WTC11 (cell line): ENCODE measurements at regions not wholly inside any gene's neighbourhood (a gene's known extent, or its start where the extent isn't known, plus 50 kb on each side); places are given as distances from the start of the nearest gene placed in this dataset.

Experiments used
- ATAC-seq: fragments of 200-7000 bp; cut with Tn5 transposase; 2 replicates; pipeline ENCODE4 v1.10.0; 2021; ENCODE audit warnings: mild to moderate bottlenecking, moderate library complexity
- CTCF ChIA-PET: fragments of 300-600 bp; sonication (Branson Sonifier 250); formaldehyde crosslinking; loops from one replicate; lab custom pipeline; 2021; ENCODE audit warnings: antibody characterized with exemption; lab: Charles Lee
- POLR2A ChIA-PET: fragments of 350-600 bp; sonication (Branson Sonifier 250); formaldehyde crosslinking; loops from one replicate; lab custom pipeline; 2021; ENCODE audit warnings: antibody characterized with exemption; lab: Charles Lee
- DNase-seq: peaks from one replicate; pipeline ENCODE4 v3.0.0; 2021; ENCODE audit warnings: low spot score
- H3K27ac Mint-ChIP-seq: 2 replicates; pipeline ENCODE4 v1.8.0; 2021; ENCODE audit warnings: mixed read lengths
- H3K27me3 Mint-ChIP-seq: 2 replicates; pipeline ENCODE4 v1.8.0; 2021; ENCODE audit warnings: low read depth, mild to moderate bottlenecking, moderate library complexity, mixed read lengths
- H3K36me3 Mint-ChIP-seq: 2 replicates; pipeline ENCODE4 v1.8.0; 2021; ENCODE audit warnings: mixed read lengths
- H3K4me1 Mint-ChIP-seq: 2 replicates; pipeline ENCODE4 v1.8.0; 2022; ENCODE audit warnings: mixed read lengths
- H3K4me3 Mint-ChIP-seq: 2 replicates; pipeline ENCODE4 v1.8.0; 2021; ENCODE audit warnings: mild to moderate bottlenecking, moderate library complexity, mixed read lengths
- H3K9me3 Mint-ChIP-seq: 2 replicates; pipeline ENCODE4 v1.8.0; 2021; ENCODE audit warnings: mixed read lengths
- CREB1 ChIP-seq: sonication (generic); formaldehyde crosslinking; IDR thresholded peaks from 2 replicates; pipeline ENCODE4 v1.8.0; 2023; ENCODE audit warnings: mild to moderate bottlenecking, missing genetic modification reagents
- ESRRA ChIP-seq: sonication (generic); formaldehyde crosslinking; IDR thresholded peaks from 2 replicates; pipeline ENCODE4 v1.8.1; 2022; ENCODE audit warnings: mild to moderate bottlenecking, missing genetic modification reagents, borderline replicate concordance
- ETV6 ChIP-seq: sonication (generic); formaldehyde crosslinking; IDR thresholded peaks from 2 replicates; pipeline ENCODE4 v1.8.1; 2022; ENCODE audit warnings: mild to moderate bottlenecking, missing genetic modification reagents
- FOXJ3 ChIP-seq: sonication (generic); formaldehyde crosslinking; IDR thresholded peaks from 2 replicates; pipeline ENCODE4 v1.9.0; 2021; ENCODE audit warnings: missing genetic modification reagents, mild to moderate bottlenecking, borderline replicate concordance
- FOXK1 ChIP-seq: sonication (generic); formaldehyde crosslinking; IDR thresholded peaks from 2 replicates; pipeline ENCODE4 v1.8.0; 2022; ENCODE audit warnings: mild to moderate bottlenecking, moderate library complexity, missing genetic modification reagents
- JUN ChIP-seq: sonication (generic); formaldehyde crosslinking; IDR thresholded peaks from 2 replicates; pipeline ENCODE4 v1.8.0; 2023; ENCODE audit warnings: mild to moderate bottlenecking, missing genetic modification reagents
- MYBL2 ChIP-seq: sonication (generic); formaldehyde crosslinking; IDR thresholded peaks from 2 replicates; pipeline ENCODE4 v1.8.1; 2023; ENCODE audit warnings: mild to moderate bottlenecking, moderate library complexity, missing genetic modification reagents
- NFE2L1 ChIP-seq: sonication (generic); formaldehyde crosslinking; IDR thresholded peaks from 2 replicates; pipeline ENCODE4 v1.8.1; 2023; ENCODE audit warnings: missing genetic modification reagents
- PRRX2 ChIP-seq: fragments of 250-450 bp; sonication (Bioruptor Pico); IDR thresholded peaks from 2 replicates; pipeline ENCODE4 v1.8.0; 2021; ENCODE audit warnings: mild to moderate bottlenecking
- ZBTB21 ChIP-seq: sonication (generic); formaldehyde crosslinking; IDR thresholded peaks from 2 replicates; pipeline ENCODE4 v1.8.1; 2023; ENCODE audit warnings: mild to moderate bottlenecking, missing genetic modification reagents, borderline replicate concordance
- ZNF121 ChIP-seq: sonication (generic); formaldehyde crosslinking; IDR thresholded peaks from 2 replicates; pipeline ENCODE4 v1.8.0; 2023; ENCODE audit warnings: missing genetic modification reagents
- ZNF138 ChIP-seq: sonication (generic); formaldehyde crosslinking; conservative IDR thresholded peaks from 2 replicates; pipeline ENCODE4 v1.8.1; 2022; ENCODE audit warnings: mild to moderate bottlenecking, moderate library complexity, missing genetic modification reagents
- ZNF219 ChIP-seq: sonication (generic); formaldehyde crosslinking; IDR thresholded peaks from 2 replicates; pipeline ENCODE4 v1.8.0; 2023; ENCODE audit warnings: missing genetic modification reagents, mild to moderate bottlenecking, borderline replicate concordance
- ZNF416 ChIP-seq: fragments of 250-450 bp; sonication (Bioruptor Pico); IDR thresholded peaks from 2 replicates; pipeline ENCODE4 v1.9.0; 2021; ENCODE audit warnings: mild to moderate bottlenecking, inconsistent platforms
- TF ChIP-seq, protein P1 (sequence below): sonication (generic); formaldehyde crosslinking; IDR thresholded peaks from 2 replicates; pipeline ENCODE4 v1.8.1; 2023; ENCODE audit warnings: mild to moderate bottlenecking, missing genetic modification reagents
- TF ChIP-seq, protein P2 (sequence below): fragments of 250-450 bp; sonication (Bioruptor Pico); IDR thresholded peaks from 2 replicates; pipeline ENCODE4 v1.9.0; 2021; ENCODE audit warnings: mild to moderate bottlenecking
- TF ChIP-seq, protein P3 (sequence below): sonication (generic); formaldehyde crosslinking; IDR thresholded peaks from 2 replicates; pipeline ENCODE4 v1.8.1; 2023; ENCODE audit warnings: mild to moderate bottlenecking, moderate library complexity, missing genetic modification reagents
- TF ChIP-seq, protein P4 (sequence below): sonication (generic); formaldehyde crosslinking; IDR thresholded peaks from 2 replicates; pipeline ENCODE4 v1.8.1; 2022; ENCODE audit warnings: mild to moderate bottlenecking, missing genetic modification reagents, moderate library complexity, borderline replicate concordance
- TF ChIP-seq, protein P5 (sequence below): sonication (generic); formaldehyde crosslinking; IDR thresholded peaks from 2 replicates; pipeline ENCODE4 v1.8.0; 2022; ENCODE audit warnings: mild to moderate bottlenecking, missing genetic modification reagents

DNA sequence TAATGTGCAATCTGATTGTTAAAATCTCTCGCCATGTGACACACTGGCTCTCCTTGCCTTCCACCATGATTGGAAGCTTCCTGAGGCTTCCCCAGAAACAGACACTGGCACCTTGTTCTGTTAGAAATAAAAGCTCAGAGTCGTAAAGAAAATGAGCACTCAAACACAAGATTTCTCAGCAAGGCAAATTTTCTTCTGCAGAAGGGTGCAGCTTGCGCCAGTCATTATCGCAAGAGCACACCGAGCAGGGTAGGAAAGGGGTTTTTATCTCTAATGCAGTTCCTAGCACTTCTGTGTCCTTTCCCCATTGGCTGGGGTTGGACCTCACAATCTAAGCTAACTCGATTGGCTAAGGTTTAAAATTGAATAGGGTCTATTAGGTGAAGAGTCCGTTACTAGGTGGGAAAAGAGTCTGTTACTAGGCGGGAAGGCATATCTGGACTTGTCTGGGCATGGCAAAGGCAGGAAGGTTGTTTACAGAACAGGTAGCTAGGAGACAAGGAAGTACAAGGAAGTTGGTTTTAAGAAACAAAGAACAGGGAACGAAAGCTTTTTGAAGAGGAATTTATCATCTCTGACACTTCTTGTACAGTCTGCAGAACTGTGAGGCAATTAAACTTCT lies 62.6 kb upstream of the BICD1 start:
- H3K27me3 Mint-ChIP-seq = peaks cover 16% of the 10 kb centered on the region; the same call in 1 of the 2 replicates
- no peak for TF ChIP-seq NFE2L1 (CRISPR knock-in tag)
- no peak for TF ChIP-seq FOXJ3
- TF ChIP-seq, all 79 proteins: peak for 0
- Mint-ChIP-seq H3K36me3 (peaks cover 40% of the 10 kb centered on the region), H3K4me1 (peaks cover 23% of the 10 kb centered on the region), H3K27ac (no peak overlapping the region), H3K9me3 (peaks cover 38% of the 10 kb centered on the region), H3K4me3 (no peak overlapping the region)
- no peak; the same call in 1 of the 2 replicates for ATAC-seq
- POLR2A ChIA-PET = no interaction called here
- CTCF ChIA-PET = no interaction called here
- DNase-seq = no peak

DNA sequence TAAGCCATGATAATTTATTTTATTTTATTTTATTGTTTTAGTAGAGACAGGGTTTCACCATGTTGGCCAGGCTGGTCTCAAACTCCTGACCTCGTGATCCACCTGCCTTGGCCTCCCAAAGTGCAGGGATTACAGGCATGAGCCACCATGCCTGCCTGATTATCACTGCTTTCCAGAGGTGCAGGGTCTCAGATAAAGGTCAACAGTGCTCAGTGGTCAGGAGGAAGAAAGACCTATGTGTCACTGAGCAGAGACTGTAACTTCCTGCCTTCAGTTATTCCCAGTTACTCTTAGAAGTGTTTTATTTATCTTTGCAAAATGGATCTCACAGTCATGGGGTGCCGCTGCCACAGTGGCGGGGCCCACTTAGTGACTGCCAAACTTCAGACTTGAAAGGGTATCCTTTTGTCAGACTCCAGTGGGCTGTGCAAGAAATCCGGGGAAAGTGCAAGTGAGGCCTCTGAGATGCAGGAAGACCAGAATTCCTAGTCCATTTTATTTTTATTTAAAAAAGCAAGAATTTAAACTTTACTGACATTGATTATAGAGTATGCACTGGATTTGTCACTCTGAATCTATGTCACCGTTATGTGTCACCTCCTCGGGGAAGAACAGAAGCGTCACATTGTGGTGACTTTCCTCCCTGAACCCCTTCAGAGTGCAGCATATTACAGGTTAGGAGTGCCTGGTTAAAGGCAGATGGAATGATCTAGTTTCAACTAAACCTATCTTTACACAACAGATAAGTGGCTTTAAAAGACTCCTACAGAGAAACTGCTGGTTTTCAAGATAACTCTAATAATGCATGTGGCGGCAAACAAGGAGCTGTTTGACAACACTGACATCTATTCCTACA lies 59.1 kb upstream of the BICD1 start:
- H3K4me3 Mint-ChIP-seq = no peak overlapping the region
- H3K36me3 Mint-ChIP-seq = peaks cover 34% of the 10 kb centered on the region
- ATAC-seq = no peak
- ChIA-PET CTCF (no interaction called here), POLR2A (no interaction called here)
- H3K4me1 Mint-ChIP-seq = peaks cover 12% of the 10 kb centered on the region
- TF ChIP-seq, protein P1, sequence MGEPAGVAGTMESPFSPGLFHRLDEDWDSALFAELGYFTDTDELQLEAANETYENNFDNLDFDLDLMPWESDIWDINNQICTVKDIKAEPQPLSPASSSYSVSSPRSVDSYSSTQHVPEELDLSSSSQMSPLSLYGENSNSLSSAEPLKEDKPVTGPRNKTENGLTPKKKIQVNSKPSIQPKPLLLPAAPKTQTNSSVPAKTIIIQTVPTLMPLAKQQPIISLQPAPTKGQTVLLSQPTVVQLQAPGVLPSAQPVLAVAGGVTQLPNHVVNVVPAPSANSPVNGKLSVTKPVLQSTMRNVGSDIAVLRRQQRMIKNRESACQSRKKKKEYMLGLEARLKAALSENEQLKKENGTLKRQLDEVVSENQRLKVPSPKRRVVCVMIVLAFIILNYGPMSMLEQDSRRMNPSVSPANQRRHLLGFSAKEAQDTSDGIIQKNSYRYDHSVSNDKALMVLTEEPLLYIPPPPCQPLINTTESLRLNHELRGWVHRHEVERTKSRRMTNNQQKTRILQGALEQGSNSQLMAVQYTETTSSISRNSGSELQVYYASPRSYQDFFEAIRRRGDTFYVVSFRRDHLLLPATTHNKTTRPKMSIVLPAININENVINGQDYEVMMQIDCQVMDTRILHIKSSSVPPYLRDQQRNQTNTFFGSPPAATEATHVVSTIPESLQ = no peak
- H3K9me3 Mint-ChIP-seq = peaks cover 33% of the 10 kb centered on the region
- no peak overlapping the region; the same call in 1 of the 2 replicates for H3K27ac Mint-ChIP-seq
- no peak for DNase-seq
- H3K27me3 Mint-ChIP-seq = peaks cover 3% of the 10 kb centered on the region; the same call in 1 of the 2 replicates

DNA sequence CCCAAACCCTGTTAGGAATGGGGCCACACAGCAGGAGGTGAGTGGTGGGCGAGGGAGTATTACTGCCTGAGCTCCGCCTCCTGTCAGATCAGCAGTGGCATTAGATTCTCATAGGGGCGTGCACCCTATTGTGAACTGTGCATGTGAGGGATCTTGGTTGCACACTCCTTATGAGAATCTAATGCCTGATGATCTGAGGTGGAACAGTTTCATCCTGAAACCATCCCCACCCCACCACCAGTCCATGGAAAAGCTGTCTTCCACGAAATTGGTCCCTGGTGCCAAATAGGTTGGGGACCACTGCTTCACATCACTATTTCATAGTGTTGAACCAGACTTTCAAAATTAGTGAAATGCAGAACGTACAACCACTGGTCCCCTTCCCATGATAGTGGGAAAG lies 57.9 kb upstream of the BICD1 start:
- peaks cover 33% of the 10 kb centered on the region for H3K9me3 Mint-ChIP-seq
- TF ChIP-seq, protein P2, sequence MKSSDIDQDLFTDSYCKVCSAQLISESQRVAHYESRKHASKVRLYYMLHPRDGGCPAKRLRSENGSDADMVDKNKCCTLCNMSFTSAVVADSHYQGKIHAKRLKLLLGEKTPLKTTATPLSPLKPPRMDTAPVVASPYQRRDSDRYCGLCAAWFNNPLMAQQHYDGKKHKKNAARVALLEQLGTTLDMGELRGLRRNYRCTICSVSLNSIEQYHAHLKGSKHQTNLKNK (CRISPR knock-in tag) = no peak
- no peak for TF ChIP-seq ZNF416 (CRISPR knock-in tag)
- TF ChIP-seq, protein P3, sequence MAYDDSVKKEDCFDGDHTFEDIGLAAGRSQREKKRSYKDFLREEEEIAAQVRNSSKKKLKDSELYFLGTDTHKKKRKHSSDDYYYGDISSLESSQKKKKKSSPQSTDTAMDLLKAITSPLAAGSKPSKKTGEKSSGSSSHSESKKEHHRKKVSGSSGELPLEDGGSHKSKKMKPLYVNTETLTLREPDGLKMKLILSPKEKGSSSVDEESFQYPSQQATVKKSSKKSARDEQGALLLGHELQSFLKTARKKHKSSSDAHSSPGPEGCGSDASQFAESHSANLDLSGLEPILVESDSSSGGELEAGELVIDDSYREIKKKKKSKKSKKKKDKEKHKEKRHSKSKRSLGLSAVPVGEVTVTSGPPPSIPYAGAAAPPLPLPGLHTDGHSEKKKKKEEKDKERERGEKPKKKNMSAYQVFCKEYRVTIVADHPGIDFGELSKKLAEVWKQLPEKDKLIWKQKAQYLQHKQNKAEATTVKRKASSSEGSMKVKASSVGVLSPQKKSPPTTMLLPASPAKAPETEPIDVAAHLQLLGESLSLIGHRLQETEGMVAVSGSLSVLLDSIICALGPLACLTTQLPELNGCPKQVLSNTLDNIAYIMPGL (CRISPR knock-in tag) = no peak
- no peak for TF ChIP-seq JUN
- no peak for TF ChIP-seq MYBL2 (CRISPR knock-in tag)
- TF ChIP-seq, all 79 proteins: peak for 0
- H3K4me3 Mint-ChIP-seq = no peak overlapping the region
- POLR2A ChIA-PET = no interaction called here
- peaks cover 12% of the 10 kb centered on the region for H3K4me1 Mint-ChIP-seq
- CTCF ChIA-PET = no interaction called here
- no peak for DNase-seq
- peaks cover 26% of the 10 kb centered on the region for H3K36me3 Mint-ChIP-seq
- H3K27me3 Mint-ChIP-seq = peaks cover 2% of the 10 kb centered on the region; the same call in 1 of the 2 replicates
- H3K27ac Mint-ChIP-seq = no peak overlapping the region
- no peak for ATAC-seq

DNA sequence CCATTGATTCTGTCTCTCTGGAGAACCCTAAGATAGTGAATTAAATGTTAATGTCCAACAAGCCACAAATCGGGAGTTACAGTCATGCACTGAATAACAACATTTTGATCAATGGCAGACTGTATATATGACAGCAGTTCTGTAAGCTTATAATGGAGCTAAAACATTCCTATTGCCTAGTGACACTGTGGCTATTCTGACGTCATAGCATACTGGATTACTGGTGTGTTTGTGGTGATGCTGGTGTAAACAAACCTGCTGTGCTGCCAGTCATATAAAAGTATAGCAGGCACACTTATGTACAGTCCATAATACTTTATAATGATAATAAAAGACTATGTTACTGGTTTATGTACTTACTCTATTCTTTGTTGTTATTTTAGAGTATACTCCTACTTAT lies 56.7 kb upstream of the BICD1 start:
- POLR2A ChIA-PET = no interaction called here
- TF ChIP-seq PRRX2 (CRISPR knock-in tag) (no peak), ZNF138 (no peak), ETV6 (no peak), FOXJ3 (no peak), FOXK1 (CRISPR knock-in tag) (no peak), ZBTB21 (CRISPR knock-in tag) (no peak), ESRRA (CRISPR knock-in tag) (no peak), ZNF219 (no peak), ZNF121 (no peak), CREB1 (CRISPR knock-in tag) (no peak)
- TF ChIP-seq, protein P4, sequence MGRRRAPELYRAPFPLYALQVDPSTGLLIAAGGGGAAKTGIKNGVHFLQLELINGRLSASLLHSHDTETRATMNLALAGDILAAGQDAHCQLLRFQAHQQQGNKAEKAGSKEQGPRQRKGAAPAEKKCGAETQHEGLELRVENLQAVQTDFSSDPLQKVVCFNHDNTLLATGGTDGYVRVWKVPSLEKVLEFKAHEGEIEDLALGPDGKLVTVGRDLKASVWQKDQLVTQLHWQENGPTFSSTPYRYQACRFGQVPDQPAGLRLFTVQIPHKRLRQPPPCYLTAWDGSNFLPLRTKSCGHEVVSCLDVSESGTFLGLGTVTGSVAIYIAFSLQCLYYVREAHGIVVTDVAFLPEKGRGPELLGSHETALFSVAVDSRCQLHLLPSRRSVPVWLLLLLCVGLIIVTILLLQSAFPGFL (CRISPR knock-in tag) = no peak
- TF ChIP-seq, protein P1 = no peak
- TF ChIP-seq, protein P5, sequence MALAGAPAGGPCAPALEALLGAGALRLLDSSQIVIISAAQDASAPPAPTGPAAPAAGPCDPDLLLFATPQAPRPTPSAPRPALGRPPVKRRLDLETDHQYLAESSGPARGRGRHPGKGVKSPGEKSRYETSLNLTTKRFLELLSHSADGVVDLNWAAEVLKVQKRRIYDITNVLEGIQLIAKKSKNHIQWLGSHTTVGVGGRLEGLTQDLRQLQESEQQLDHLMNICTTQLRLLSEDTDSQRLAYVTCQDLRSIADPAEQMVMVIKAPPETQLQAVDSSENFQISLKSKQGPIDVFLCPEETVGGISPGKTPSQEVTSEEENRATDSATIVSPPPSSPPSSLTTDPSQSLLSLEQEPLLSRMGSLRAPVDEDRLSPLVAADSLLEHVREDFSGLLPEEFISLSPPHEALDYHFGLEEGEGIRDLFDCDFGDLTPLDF (CRISPR knock-in tag) = no peak

More for the DNA sequence above, 56.7 kb upstream of the BICD1 start:
- CTCF ChIA-PET = interaction anchor here (0.6 kb wide), 1 partner anchor 29 kb away, joined by 3 read pairs; no protein-coding TSS in a partner anchor
- Mint-ChIP-seq H3K27me3 (no peaks in the 10 kb centered on the region), H3K9me3 (peaks cover 36% of the 10 kb centered on the region), H3K4me3 (no peak overlapping the region), H3K36me3 (peaks cover 25% of the 10 kb centered on the region), H3K27ac (no peak overlapping the region), H3K4me1 (peaks cover 12% of the 10 kb centered on the region)
- DNase-seq = no peak
- ATAC-seq = no peak
